OCI-LY3 (cell line): ENCODE measurements at regions not wholly inside any gene's neighbourhood (a gene's known extent, or its start where the extent isn't known, plus 50 kb on each side); places are given as distances from the start of the nearest gene placed in this dataset.

Source experiments
- H2AFZ ChIP-seq: fragments of 200-600, 300-600 bp; shearing (Covaris generic); 2 replicates; pipeline ENCODE4 v1.6.0; 2014; ENCODE audit warnings: antibody characterized with exemption, low read depth, low read length
- H3K27ac ChIP-seq: fragments of 200-600, 300-600 bp; sonication (generic); 2 replicates; pipeline ENCODE4 v1.5.1; 2014; ENCODE audit warnings: mild to moderate bottlenecking, low read length, moderate library complexity, mixed read lengths
- H3K27me3 ChIP-seq: fragments of 200-600, 300-600 bp; sonication (generic); 2 replicates; pipeline ENCODE4 v1.6.1; 2014; ENCODE audit warnings: low read depth, low read length, mixed read lengths
- H3K36me3 ChIP-seq: fragments of 200-600, 300-600 bp; sonication (generic); replicated peaks from 2 replicates; pipeline ENCODE3; 2014; ENCODE audit warnings: low read depth, low read length, mixed read lengths
- H3K4me1 ChIP-seq: fragments of 300-600, 200-600 bp; sonication (generic); 2 replicates; pipeline ENCODE4 v1.6.1; 2014; ENCODE audit warnings: low read length, mixed read lengths
- H3K4me2 ChIP-seq: fragments of 200-600, 300-600 bp; sonication (generic); 2 replicates; pipeline ENCODE4 v1.6.1; 2014; ENCODE audit warnings: low read length, mixed read lengths
- H3K4me3 ChIP-seq: fragments of 300-600, 200-600 bp; sonication (generic); 2 replicates; pipeline ENCODE4 v1.5.1; 2014; ENCODE audit warnings: antibody characterized with exemption, mild to moderate bottlenecking, low read length, moderate library complexity
- H3K79me2 ChIP-seq: fragments of 300-600, 200-600 bp; shearing (Covaris generic); 2 replicates; pipeline ENCODE4 v1.6.1; 2014; ENCODE audit warnings: mild to moderate bottlenecking, low read length, mixed read lengths
- H3K9ac ChIP-seq: fragments of 300-600, 200-600 bp; shearing (Covaris generic); 2 replicates; pipeline ENCODE4 v1.6.0; 2014; ENCODE audit warnings: mild to moderate bottlenecking, low read length, moderate library complexity
- H3K9me3 ChIP-seq: fragments of 200-600, 300-600 bp; shearing (Covaris generic); 2 replicates; pipeline ENCODE4 v1.6.1; 2014; ENCODE audit warnings: low read length, mixed read lengths; ENCODE audit not compliant: insufficient read depth
- H4K20me1 ChIP-seq: fragments of 200-600, 300-600 bp; sonication (generic); 2 replicates; pipeline ENCODE4 v1.6.1; 2016; ENCODE audit warnings: low read length, mixed read lengths; ENCODE audit not compliant: insufficient read depth
- CTCF ChIP-seq: fragments of 200-600, 300-600 bp; sonication (generic); IDR thresholded peaks from 2 replicates; pipeline ENCODE4 v1.5.1; 2014; ENCODE audit warnings: antibody characterized with exemption, low read length, low read depth
- EZH2phosphoT487 ChIP-seq: fragments of 200-600 bp; shearing (Covaris generic); IDR thresholded peaks from 2 replicates; pipeline ENCODE4 v1.6.1; 2018; ENCODE audit warnings: antibody characterized with exemption, mixed run types, low read depth

- no peak overlapping the region for H2AFZ ChIP-seq
- no peak overlapping the region for H3K9ac ChIP-seq
Observed at GRCh38 chr2:238985931-238986446, 138.1 kb downstream of the TWIST2 start.

GRCh38 chr2:238986491-238987351 is 138.8 kb downstream of the TWIST2 start:
- Histone ChIP-seq H3K9ac (no peak overlapping the region), H4K20me1 (no peaks in the 10 kb centered on the region), H3K4me1 (no peaks in the 10 kb centered on the region), H3K79me2 (no peaks in the 10 kb centered on the region), H3K27me3 (no peaks in the 10 kb centered on the region), H3K4me2 (no peak overlapping the region), H3K4me3 (no peak overlapping the region), H3K27ac (no peak overlapping the region), H3K36me3 (no peaks in the 10 kb centered on the region), H3K9me3 (no peaks in the 10 kb centered on the region), H2AFZ (no peak overlapping the region)
- TF ChIP-seq EZH2phosphoT487 (no peak), CTCF (no peak)

More at GRCh38 chr2:238985931-238986446, 138.1 kb downstream of the TWIST2 start:
- Histone ChIP-seq H3K79me2 (no peaks in the 10 kb centered on the region), H4K20me1 (no peaks in the 10 kb centered on the region), H3K4me3 (no peak overlapping the region), H3K27ac (no peak overlapping the region), H3K27me3 (no peaks in the 10 kb centered on the region), H3K36me3 (no peaks in the 10 kb centered on the region), H3K9me3 (no peaks in the 10 kb centered on the region), H3K4me2 (no peak overlapping the region), H3K4me1 (no peaks in the 10 kb centered on the region)
- TF ChIP-seq EZH2phosphoT487 = no peak
- no peak for TF ChIP-seq CTCF

GRCh38 chr2:238987352-238987981 is 139.6 kb downstream of the TWIST2 start:
- Histone ChIP-seq H3K9ac (no peak overlapping the region), H3K27ac (no peak overlapping the region), H4K20me1 (no peaks in the 10 kb centered on the region), H3K9me3 (no peaks in the 10 kb centered on the region), H3K4me3 (no peak overlapping the region), H3K4me1 (no peaks in the 10 kb centered on the region), H3K27me3 (no peaks in the 10 kb centered on the region), H3K4me2 (no peak overlapping the region), H3K36me3 (no peaks in the 10 kb centered on the region), H3K79me2 (no peaks in the 10 kb centered on the region), H2AFZ (no peak overlapping the region)
- no peak for TF ChIP-seq CTCF
- TF ChIP-seq EZH2phosphoT487 = no peak

- Histone ChIP-seq H3K27me3 (no peaks in the 10 kb centered on the region), H3K9me3 (no peaks in the 10 kb centered on the region), H3K4me3 (no peak overlapping the region), H3K4me2 (no peak overlapping the region), H4K20me1 (no peaks in the 10 kb centered on the region), H3K79me2 (no peaks in the 10 kb centered on the region), H2AFZ (no peak overlapping the region), H3K9ac (no peak overlapping the region), H3K4me1 (no peaks in the 10 kb centered on the region), H3K36me3 (no peaks in the 10 kb centered on the region), H3K27ac (no peak overlapping the region)
- TF ChIP-seq CTCF (no peak), EZH2phosphoT487 (no peak)
Observed at GRCh38 chr2:238988105-238988504, 140.2 kb downstream of the TWIST2 start.
